ENCODE measurements at regions not wholly inside any gene's neighbourhood (a gene's known extent, or its start where the extent isn't known, plus 50 kb on each side); places are given as distances from the start of the nearest gene placed in this dataset.

DNA sequence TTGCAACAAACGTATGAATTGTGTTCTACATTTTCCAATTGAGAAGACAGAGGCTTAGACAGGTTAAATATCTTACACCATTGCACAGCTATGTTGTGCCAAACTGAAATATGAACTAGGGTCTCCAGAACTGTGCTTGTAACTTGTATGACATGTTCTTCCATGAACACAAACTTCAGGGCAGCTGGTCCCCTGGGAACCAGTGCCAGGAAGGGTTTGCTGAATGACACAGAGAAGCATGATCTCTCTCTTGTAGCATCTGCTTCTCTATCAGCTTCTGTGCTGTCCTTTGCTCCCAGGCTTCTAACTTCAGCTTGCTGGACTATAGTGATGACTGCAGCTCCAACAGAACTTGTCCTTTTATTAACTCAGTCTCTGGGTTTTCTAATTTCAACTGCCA lies 385.5 kb downstream of the SIPA1L2 start:
- TF ChIP-seq, protein P1, sequence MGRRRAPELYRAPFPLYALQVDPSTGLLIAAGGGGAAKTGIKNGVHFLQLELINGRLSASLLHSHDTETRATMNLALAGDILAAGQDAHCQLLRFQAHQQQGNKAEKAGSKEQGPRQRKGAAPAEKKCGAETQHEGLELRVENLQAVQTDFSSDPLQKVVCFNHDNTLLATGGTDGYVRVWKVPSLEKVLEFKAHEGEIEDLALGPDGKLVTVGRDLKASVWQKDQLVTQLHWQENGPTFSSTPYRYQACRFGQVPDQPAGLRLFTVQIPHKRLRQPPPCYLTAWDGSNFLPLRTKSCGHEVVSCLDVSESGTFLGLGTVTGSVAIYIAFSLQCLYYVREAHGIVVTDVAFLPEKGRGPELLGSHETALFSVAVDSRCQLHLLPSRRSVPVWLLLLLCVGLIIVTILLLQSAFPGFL (CRISPR knock-in tag; IDR thresholded peaks at IDR 0.05) = no peak
- TF ChIP-seq NUFIP1 (IDR thresholded peaks at IDR 0.05; ENCODE audit: partially characterized antibody) = no peak
- TF ChIP-seq, protein P2, sequence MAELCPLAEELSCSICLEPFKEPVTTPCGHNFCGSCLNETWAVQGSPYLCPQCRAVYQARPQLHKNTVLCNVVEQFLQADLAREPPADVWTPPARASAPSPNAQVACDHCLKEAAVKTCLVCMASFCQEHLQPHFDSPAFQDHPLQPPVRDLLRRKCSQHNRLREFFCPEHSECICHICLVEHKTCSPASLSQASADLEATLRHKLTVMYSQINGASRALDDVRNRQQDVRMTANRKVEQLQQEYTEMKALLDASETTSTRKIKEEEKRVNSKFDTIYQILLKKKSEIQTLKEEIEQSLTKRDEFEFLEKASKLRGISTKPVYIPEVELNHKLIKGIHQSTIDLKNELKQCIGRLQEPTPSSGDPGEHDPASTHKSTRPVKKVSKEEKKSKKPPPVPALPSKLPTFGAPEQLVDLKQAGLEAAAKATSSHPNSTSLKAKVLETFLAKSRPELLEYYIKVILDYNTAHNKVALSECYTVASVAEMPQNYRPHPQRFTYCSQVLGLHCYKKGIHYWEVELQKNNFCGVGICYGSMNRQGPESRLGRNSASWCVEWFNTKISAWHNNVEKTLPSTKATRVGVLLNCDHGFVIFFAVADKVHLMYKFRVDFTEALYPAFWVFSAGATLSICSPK (IDR thresholded peaks at IDR 0.05; ENCODE audit: borderline replicate concordance) = no peak
- TF ChIP-seq, protein P3, sequence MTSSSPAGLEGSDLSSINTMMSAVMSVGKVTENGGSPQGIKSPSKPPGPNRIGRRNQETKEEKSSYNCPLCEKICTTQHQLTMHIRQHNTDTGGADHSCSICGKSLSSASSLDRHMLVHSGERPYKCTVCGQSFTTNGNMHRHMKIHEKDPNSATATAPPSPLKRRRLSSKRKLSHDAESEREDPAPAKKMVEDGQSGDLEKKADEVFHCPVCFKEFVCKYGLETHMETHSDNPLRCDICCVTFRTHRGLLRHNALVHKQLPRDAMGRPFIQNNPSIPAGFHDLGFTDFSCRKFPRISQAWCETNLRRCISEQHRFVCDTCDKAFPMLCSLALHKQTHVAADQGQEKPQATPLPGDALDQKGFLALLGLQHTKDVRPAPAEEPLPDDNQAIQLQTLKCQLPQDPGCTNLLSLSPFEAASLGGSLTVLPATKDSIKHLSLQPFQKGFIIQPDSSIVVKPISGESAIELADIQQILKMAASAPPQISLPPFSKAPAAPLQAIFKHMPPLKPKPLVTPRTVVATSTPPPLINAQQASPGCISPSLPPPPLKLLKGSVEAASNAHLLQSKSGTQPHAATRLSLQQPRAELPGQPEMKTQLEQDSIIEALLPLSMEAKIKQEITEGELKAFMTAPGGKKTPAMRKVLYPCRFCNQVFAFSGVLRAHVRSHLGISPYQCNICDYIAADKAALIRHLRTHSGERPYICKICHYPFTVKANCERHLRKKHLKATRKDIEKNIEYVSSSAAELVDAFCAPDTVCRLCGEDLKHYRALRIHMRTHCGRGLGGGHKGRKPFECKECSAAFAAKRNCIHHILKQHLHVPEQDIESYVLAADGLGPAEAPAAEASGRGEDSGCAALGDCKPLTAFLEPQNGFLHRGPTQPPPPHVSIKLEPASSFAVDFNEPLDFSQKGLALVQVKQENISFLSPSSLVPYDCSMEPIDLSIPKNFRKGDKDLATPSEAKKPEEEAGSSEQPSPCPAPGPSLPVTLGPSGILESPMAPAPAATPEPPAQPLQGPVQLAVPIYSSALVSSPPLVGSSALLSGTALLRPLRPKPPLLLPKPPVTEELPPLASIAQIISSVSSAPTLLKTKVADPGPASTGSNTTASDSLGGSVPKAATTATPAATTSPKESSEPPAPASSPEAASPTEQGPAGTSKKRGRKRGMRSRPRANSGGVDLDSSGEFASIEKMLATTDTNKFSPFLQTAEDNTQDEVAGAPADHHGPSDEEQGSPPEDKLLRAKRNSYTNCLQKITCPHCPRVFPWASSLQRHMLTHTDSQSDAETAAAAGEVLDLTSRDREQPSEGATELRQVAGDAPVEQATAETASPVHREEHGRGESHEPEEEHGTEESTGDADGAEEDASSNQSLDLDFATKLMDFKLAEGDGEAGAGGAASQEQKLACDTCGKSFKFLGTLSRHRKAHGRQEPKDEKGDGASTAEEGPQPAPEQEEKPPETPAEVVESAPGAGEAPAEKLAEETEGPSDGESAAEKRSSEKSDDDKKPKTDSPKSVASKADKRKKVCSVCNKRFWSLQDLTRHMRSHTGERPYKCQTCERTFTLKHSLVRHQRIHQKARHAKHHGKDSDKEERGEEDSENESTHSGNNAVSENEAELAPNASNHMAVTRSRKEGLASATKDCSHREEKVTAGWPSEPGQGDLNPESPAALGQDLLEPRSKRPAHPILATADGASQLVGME (CRISPR knock-in tag; IDR thresholded peaks at IDR 0.05) = no peak
- in situ Hi-C loops (cut with MboI) (no loop called here), intact Hi-C loops (cut with micrococcal nuclease) (no loop called here)
- Histone ChIP-seq H2AFZ (ENCODE audit: low read depth, low read length) (no peak overlapping the region), H3K4me2 (ENCODE audit: insufficient read depth, low read length) (no peak overlapping the region), H3K27me3 (ENCODE audit: control insufficient read depth in 2 of 2, insufficient read depth in 2 of 2, low read length in 2 of 2) (no peaks in the 10 kb centered on the region), H3K27ac (ENCODE audit: extremely low read depth, low read depth, low read length) (no peak overlapping the region), H3K9me3 (replicated peaks; ENCODE audit: control insufficient read depth, insufficient read depth, low read depth, low read length) (no peaks in the 10 kb centered on the region), H3K9ac (ENCODE audit: insufficient read depth in 1 of 2, low read depth in 2 of 2, low read length in 2 of 2) (no peak overlapping the region), H4K20me1 (replicated peaks; ENCODE audit: control insufficient read depth, insufficient read depth, low read length) (no peaks in the 10 kb centered on the region), H3K4me1 (replicated peaks in 1 of 2; ENCODE audit: control insufficient read depth in 2 of 2, insufficient read depth in 2 of 2, low read length in 2 of 2) (no peaks in the 10 kb centered on the region), H3K36me3 (ENCODE audit: control insufficient read depth, insufficient read depth, low read length) (no peaks in the 10 kb centered on the region), H3K79me2 (ENCODE audit: control insufficient read depth, insufficient read depth, low read length) (no peaks in the 10 kb centered on the region), H3K4me3 (no peak overlapping the region), H3K9me1 (ENCODE audit: control insufficient read depth, insufficient read depth, low read length) (no peaks in the 10 kb centered on the region)
- 0% methylated on average over 1 of the region's 1 CpG for WGBS (ENCODE audit: insufficient coverage, low coverage, missing lambda C conversion rate)
- CTCF ChIA-PET (ENCODE audit: low intra/inter-chr PET ratio) = no interaction called here
- ATAC-seq (no peak), DNase-seq (ENCODE audit: extremely low read depth in 1 of 4, low spot score in 3 of 4) (no peak), FAIRE-seq (no peak)
- BruUV-seq (replicated peaks) = no TSS peak
- POLR2A ChIA-PET = no interaction called here

Measured in K562 (cell line).